ELF-1 (cell line): ENCODE measurements at regions not wholly inside any gene's neighbourhood (a gene's known extent, or its start where the extent isn't known, plus 50 kb on each side); places are given as distances from the start of the nearest gene placed in this dataset.
"Not testable (repeated sequence)": the region's sequence is repeated elsewhere in the genome, so short reads cannot be mapped to it uniquely, and the experiment has no call there.

ENCODE experiments used
- DNase-seq: peaks from one replicate; pipeline ENCODE4 v3.0.0-alpha.2; 2016; ENCODE audit warnings: low read depth, low spot score

- DNase-seq: no peak
These were observed 375.0 kb upstream of the ARHGEF26 start for GRCh38 chr3:153746211-153746610.

GRCh38 chr3:153749070-153749610 is 372.1 kb upstream of the ARHGEF26 start:
- no peak for DNase-seq

- DNase-seq: no peak
These were observed 368.7 kb upstream of the ARHGEF26 start for GRCh38 chr3:153752405-153753027.

- DNase-seq: no peak
These were observed 368.2 kb upstream of the ARHGEF26 start for GRCh38 chr3:153753035-153753434.

- no peak for DNase-seq
These were observed 364.4 kb upstream of the ARHGEF26 start for GRCh38 chr3:153756816-153757215.

- DNase-seq: no peak
These were observed 363.4 kb upstream of the ARHGEF26 start for GRCh38 chr3:153757839-153758238.

GRCh38 chr3:153760948-153761347 is 360.2 kb upstream of the ARHGEF26 start:
- no peak for DNase-seq

GRCh38 chr3:153762411-153763235 is 358.6 kb upstream of the ARHGEF26 start:
- no peak for DNase-seq

- no peak for DNase-seq
These were observed 353.3 kb upstream of the ARHGEF26 start for GRCh38 chr3:153767601-153768560.

GRCh38 chr3:153768561-153769469 is 352.4 kb upstream of the ARHGEF26 start:
- DNase-seq: peak; percentile 70

GRCh38 chr3:153783106-153783505 is 338.1 kb upstream of the ARHGEF26 start:
- peak; percentile 41 for DNase-seq

- no peak for DNase-seq
These were observed 337.3 kb upstream of the ARHGEF26 start for GRCh38 chr3:153783741-153784480.

GRCh38 chr3:153785901-153786300 is 335.3 kb upstream of the ARHGEF26 start:
- DNase-seq: no peak

- DNase-seq: no peak
These were observed 331.8 kb upstream of the ARHGEF26 start for GRCh38 chr3:153789380-153789779.

- DNase-seq: not testable (repeated sequence)
These were observed 324.1 kb upstream of the ARHGEF26 start for GRCh38 chr3:153797056-153797455.

- no peak for DNase-seq
These were observed 312.1 kb upstream of the ARHGEF26 start for GRCh38 chr3:153809097-153809496.

- DNase-seq: no peak
These were observed 302.9 kb upstream of the ARHGEF26 start for GRCh38 chr3:153818338-153818737.

- DNase-seq: no peak
These were observed 301.2 kb upstream of the ARHGEF26 start for GRCh38 chr3:153820035-153820434.

GRCh38 chr3:153828346-153828745 is 292.8 kb upstream of the ARHGEF26 start:
- not testable (repeated sequence) for DNase-seq

GRCh38 chr3:153829606-153830170 is 291.5 kb upstream of the ARHGEF26 start:
- no peak for DNase-seq
